H1 (cell line): ENCODE measurements at regions not wholly inside any gene's neighbourhood (a gene's known extent, or its start where the extent isn't known, plus 50 kb on each side); places are given as distances from the start of the nearest gene placed in this dataset.
A peak's percentile ranks its signal among the peaks of the same experiment; 100 is the strongest.

Source experiments
- CTCF ChIA-PET: fragments of 300-600 bp; sonication (Branson Sonifier 250); formaldehyde crosslinking; loops from one replicate; lab custom pipeline; 2021; ENCODE audit not compliant: partially characterized antibody; lab: Charles Lee
- POLR2A ChIA-PET: fragments of 300-600 bp; sonication (Branson Sonifier 250); formaldehyde crosslinking; loops from one replicate; lab custom pipeline; 2021; ENCODE audit warnings: inconsistent platforms; ENCODE audit not compliant: partially characterized antibody; lab: Charles Lee
- DNase-seq, 2 experiments: peaks; one replicate each; pipeline versions ENCODE4 v3.0.0 to v3.0.0-alpha.2; 2010 to 2022; ENCODE audit warnings: low spot score in 2 of 2, low read depth in 1 of 2, mixed read lengths in 1 of 2
- FAIRE-seq: peaks from 2 replicates; lab custom pipeline; 2011; peaks lifted over from hg19 to GRCh38; lab: Jason Lieb, UNC
- H2AFZ ChIP-seq: 2 replicates; pipeline ENCODE4 v1.8.1; 2012; ENCODE audit warnings: low read length, inconsistent platforms
- H2AK5ac ChIP-seq: 2 replicates; pipeline ENCODE4 v1.6.1; 2013; ENCODE audit warnings: low read depth, low read length
- H2BK120ac ChIP-seq: replicated peaks from 2 replicates; pipeline ENCODE3; 2013; ENCODE audit warnings: low read depth, low read length, inconsistent platforms
- H2BK12ac ChIP-seq: 2 replicates; pipeline ENCODE4 v1.6.1; 2013; ENCODE audit warnings: low read depth, low read length
- H2BK15ac ChIP-seq: 2 replicates; pipeline ENCODE4 v1.6.1; 2013; ENCODE audit warnings: low read length
- H2BK20ac ChIP-seq: 2 replicates; pipeline ENCODE4 v1.6.1; 2013; ENCODE audit warnings: low read length
- H2BK5ac ChIP-seq: 2 replicates; pipeline ENCODE4 v1.6.1; 2013; ENCODE audit warnings: low read depth, low read length
- H3K14ac ChIP-seq: 2 replicates; pipeline ENCODE4 v1.6.1; 2013; ENCODE audit warnings: inconsistent platforms; ENCODE audit not compliant: insufficient read length
- H3K18ac ChIP-seq: 2 replicates; pipeline ENCODE4 v1.6.1; 2013; ENCODE audit warnings: low read length; ENCODE audit errors: extremely low read depth
- H3K23ac ChIP-seq: 2 replicates; pipeline ENCODE4 v1.6.1; 2013; ENCODE audit warnings: inconsistent platforms; ENCODE audit not compliant: insufficient read length
- H3K23me2 ChIP-seq: 2 replicates; pipeline ENCODE4 v1.6.1; 2013; ENCODE audit warnings: low read depth, low read length
- H3K27ac ChIP-seq: 2 replicates; pipeline ENCODE4 v1.6.1; 2011; ENCODE audit warnings: low read depth, low read length, inconsistent platforms
- H3K27me3 ChIP-seq, 4 experiments: replicated peaks in 1 of 4; 1 replicate in 1 of 4; 2 replicates in 3 of 4; pipeline versions ENCODE4 v1.6.1 to v1.8.1; 2011 to 2013; ENCODE audit warnings: low read length in 3 of 4, mild to moderate bottlenecking in 3 of 4, inconsistent platforms in 2 of 4, mixed read lengths in 2 of 4, moderate library complexity in 1 of 4; ENCODE audit not compliant: control insufficient read depth in 3 of 4, insufficient read depth in 3 of 4; ENCODE audit errors: extremely low read depth in 1 of 4
- H3K36me3 ChIP-seq, 4 experiments: 2 replicates each; pipeline versions ENCODE4 v1.6.1 to v1.8.1; 2011 to 2013; ENCODE audit warnings: mild to moderate bottlenecking in 4 of 4, low read length in 3 of 4, moderate library complexity in 2 of 4, control low read depth in 1 of 4, inconsistent platforms in 1 of 4; ENCODE audit not compliant: insufficient read depth in 4 of 4, control insufficient read depth in 2 of 4
- H3K4ac ChIP-seq: replicated peaks from 2 replicates; pipeline ENCODE3; 2013; ENCODE audit warnings: low read length, low read depth, mixed read lengths, inconsistent platforms; ENCODE audit not compliant: insufficient read length
- H3K4me1 ChIP-seq, 4 experiments: replicated peaks in 1 of 4; 1 replicate in 1 of 4; 2 replicates in 3 of 4; pipeline versions ENCODE4 v1.6.1 to v1.8.1; 2011 to 2013; ENCODE audit warnings: low read length in 3 of 4, inconsistent platforms in 2 of 4, mixed read lengths in 1 of 4; ENCODE audit not compliant: insufficient read depth in 4 of 4, control insufficient read depth in 3 of 4
- H3K4me2 ChIP-seq, 2 experiments: 2 replicates each; pipeline versions ENCODE4 v1.6.1 to v1.8.1; 2011 to 2013; ENCODE audit warnings: low read depth in 2 of 2, low read length in 2 of 2, control low read depth in 1 of 2, inconsistent platforms in 1 of 2, mild to moderate bottlenecking in 1 of 2; ENCODE audit not compliant: insufficient read depth in 1 of 2
- H3K4me3 ChIP-seq, 4 experiments: fragments of 200-600, 300-600 bp in 1 of 4; sonication (generic), shearing (Covaris generic), sonication (Bioruptor Twin) in 1 of 4; 2 replicates each; pipeline versions ENCODE4 v1.5.1 to v1.8.1; 2011 to 2016; ENCODE audit warnings: low read length in 4 of 4, low read depth in 3 of 4, control low read depth in 2 of 4, inconsistent platforms in 2 of 4, mild to moderate bottlenecking in 2 of 4, mixed read lengths in 1 of 4, moderate library complexity in 1 of 4; ENCODE audit not compliant: insufficient read depth in 2 of 4; ENCODE audit errors: extremely low read depth in 1 of 4
- H3K56ac ChIP-seq: replicated peaks from 2 replicates; pipeline ENCODE3; 2013; ENCODE audit warnings: low read depth, mild to moderate bottlenecking, mixed read lengths, low read length, inconsistent platforms; ENCODE audit not compliant: insufficient read length
- H3K79me1 ChIP-seq: 2 replicates; pipeline ENCODE4 v1.6.1; 2013; ENCODE audit warnings: low read depth, low read length, control low read depth
- H3K79me2 ChIP-seq, 2 experiments: 2 replicates each; pipeline versions ENCODE4 v1.6.1 to v1.8.1; 2012 to 2013; ENCODE audit warnings: low read length in 2 of 2, mild to moderate bottlenecking in 2 of 2, inconsistent platforms in 1 of 2; ENCODE audit not compliant: insufficient read depth in 2 of 2, control insufficient read depth in 1 of 2
- H3K9ac ChIP-seq, 4 experiments: replicated peaks in 1 of 4; 1 replicate in 1 of 4; 2 replicates in 3 of 4; pipeline versions ENCODE4 v1.6.1 to v1.8.1; 2011 to 2013; ENCODE audit warnings: low read depth in 3 of 4, low read length in 3 of 4, control low read depth in 2 of 4, mild to moderate bottlenecking in 2 of 4, moderate library complexity in 2 of 4, inconsistent platforms in 1 of 4; ENCODE audit errors: extremely low read depth in 1 of 4
- H3K9me3 ChIP-seq, 2 experiments: 2 replicates each; pipeline versions ENCODE4 v1.6.1 to v1.8.1; 2012 to 2013; ENCODE audit warnings: mild to moderate bottlenecking in 2 of 2, moderate library complexity in 2 of 2, control low read depth in 1 of 2, inconsistent platforms in 1 of 2, low read depth in 1 of 2, low read length in 1 of 2, mixed read lengths in 1 of 2; ENCODE audit not compliant: insufficient read depth in 2 of 2
- H4K20me1 ChIP-seq, 2 experiments: replicated peaks in 1 of 2; 2 replicates each; pipeline versions ENCODE3 to v1.8.1; 2011 to 2013; ENCODE audit warnings: inconsistent platforms in 2 of 2, low read length in 2 of 2, mild to moderate bottlenecking in 1 of 2; ENCODE audit not compliant: insufficient read depth in 2 of 2, control insufficient read depth in 1 of 2
- H4K5ac ChIP-seq: 2 replicates; pipeline ENCODE4 v1.6.1; 2013; ENCODE audit warnings: low read length, low read depth, mixed read lengths, inconsistent platforms; ENCODE audit not compliant: insufficient read length
- H4K8ac ChIP-seq: 2 replicates; pipeline ENCODE4 v1.8.0; 2013; ENCODE audit warnings: mild to moderate bottlenecking, moderate library complexity, low read length, inconsistent platforms; ENCODE audit not compliant: insufficient read depth; ENCODE audit errors: extremely low read depth
- H4K91ac ChIP-seq: replicated peaks from 2 replicates; pipeline ENCODE3; 2013; ENCODE audit warnings: low read length, mixed read lengths, inconsistent platforms; ENCODE audit not compliant: insufficient read length
- JUND ChIP-seq: IDR thresholded peaks from 2 replicates; pipeline ENCODE4 v1.6.1; 2011; ENCODE audit warnings: mild to moderate bottlenecking, improper control_type of control experiment, low read length
- KDM1A ChIP-seq: fragments of 200-600, 300-600 bp; sonication (generic); IDR thresholded peaks from 2 replicates; pipeline ENCODE4 v1.7.1; 2016; ENCODE audit warnings: mild to moderate bottlenecking, low read length, borderline replicate concordance
- KDM4A ChIP-seq: IDR thresholded peaks from one replicate; pipeline ENCODE4 v1.7.1; 2012; ENCODE audit warnings: low read depth, mild to moderate bottlenecking, moderate library complexity, low read length, inconsistent platforms; ENCODE audit not compliant: severe bottlenecking
- POLR2AphosphoS5 ChIP-seq: IDR thresholded peaks from 2 replicates; pipeline ENCODE4 v1.6.1; 2011; ENCODE audit warnings: low read depth, low read length
- RAD21 ChIP-seq, 2 experiments: IDR thresholded peaks in 1 of 2; conservative IDR thresholded peaks in 1 of 2; 2 replicates each; pipeline ENCODE4 v1.6.1; 2011; ENCODE audit warnings: low read depth in 2 of 2, low read length in 2 of 2, improper control_type of control experiment in 1 of 2, inconsistent platforms in 1 of 2, mild to moderate bottlenecking in 1 of 2, moderate library complexity in 1 of 2
- SP1 ChIP-seq: IDR thresholded peaks from 2 replicates; pipeline ENCODE4 v1.6.1; 2011; ENCODE audit warnings: low read depth, low read length
- SP2 ChIP-seq: IDR thresholded peaks from 2 replicates; pipeline ENCODE4 v1.6.1; 2012; ENCODE audit warnings: mild to moderate bottlenecking, low read length, inconsistent platforms
- SP4 ChIP-seq: IDR thresholded peaks from 2 replicates; pipeline ENCODE4 v1.6.1; 2012; ENCODE audit warnings: low read length, inconsistent platforms
- SUZ12 ChIP-seq: fragments of 200-600 bp; sonication (generic); IDR thresholded peaks from 2 replicates; pipeline ENCODE4 v1.6.1; 2012; ENCODE audit warnings: mild to moderate bottlenecking, inconsistent platforms, low read length, moderate library complexity, mixed read lengths
- TAF7 ChIP-seq: optimal IDR thresholded peaks from 2 replicates; pipeline ENCODE3; 2011; ENCODE audit warnings: low read depth, mild to moderate bottlenecking, inconsistent platforms, low read length, moderate library complexity, borderline replicate concordance
- TBP ChIP-seq: IDR thresholded peaks from 2 replicates; pipeline ENCODE4 v1.6.1; 2011; ENCODE audit warnings: low read depth, low read length, improper control_type of control experiment
- TCF12 ChIP-seq: IDR thresholded peaks from 2 replicates; pipeline ENCODE4 v1.6.1; 2011; ENCODE audit warnings: low read depth, mild to moderate bottlenecking, low read length
- WGBS, 2 experiments: shearing (Covaris generic) in 1 of 2; methylation state at CpG; one replicate each; pipeline versions ENCODE4 v1.1.6 to v1.1.7; 2013 to 2015; ENCODE audit warnings: low lambda C conversion rate in 2 of 2, mixed read lengths in 2 of 2, inconsistent platforms in 1 of 2, low coverage in 1 of 2, missing lambda C conversion rate in 1 of 2; ENCODE audit not compliant: insufficient replicate concordance in 2 of 2, insufficient coverage in 1 of 2, insufficient read length in 1 of 2; ENCODE audit errors: extremely low coverage in 1 of 2, missing lambda C conversion rate in 1 of 2; 5-methylcytosine and 5-hydroxymethylcytosine counted together

- Histone ChIP-seq H3K14ac (no peak overlapping the region), H2BK20ac (no peak overlapping the region), H3K27me3 (no peaks in the 10 kb centered on the region), H4K20me1 (no peaks in the 10 kb centered on the region), H4K5ac (no peak overlapping the region), H2BK15ac (no peak overlapping the region), H2AK5ac (no peak overlapping the region), H2BK12ac (no peak overlapping the region), H3K18ac (no peak overlapping the region), H3K23me2 (no peaks in the 10 kb centered on the region), H3K23ac (no peak overlapping the region), H3K56ac (no peak overlapping the region), H3K4ac (no peak overlapping the region), H2BK120ac (no peak overlapping the region), H3K27ac (no peak overlapping the region), H3K79me1 (no peaks in the 10 kb centered on the region), H2AFZ (peak overlapping the region; percentile 95; the same call in 1 of the 2 replicates), H3K4me3 (no peak overlapping the region), H4K91ac (no peak overlapping the region), H3K9me3 (no peaks in the 10 kb centered on the region), H3K79me2 (no peaks in the 10 kb centered on the region), H4K8ac (no peak overlapping the region), H3K36me3 (no peaks in the 10 kb centered on the region), H2BK5ac (no peak overlapping the region), H3K4me2 (no peak overlapping the region), H3K9ac (no peak overlapping the region), H3K4me1 (no peaks in the 10 kb centered on the region)
- FAIRE-seq (peak; percentile 88), DNase-seq (peak in 1 of 2 experiments; percentile 25)
- ChIA-PET POLR2A (no interaction called here), CTCF (interaction anchor here (0.6 to 4.1 kb wide), 33 partner anchors 9 to 1664 kb away, joined by 3 to 22 read pairs (median 4); no protein-coding TSS in a partner anchor)
- WGBS, 2 experiments = 64% methylated on average over 7 of the region's 7 CpGs; no CpG with 5 or more reads in 1 of the 2 experiments
- TF ChIP-seq KDM4A (no peak), SP1 (no peak), TAF7 (no peak), SUZ12 (no peak), TCF12 (no peak), RAD21 (IDR thresholded peaks at IDR 0.05 in 1 of 2, conservative IDR thresholded peaks at IDR 0.05 in 1 of 2; ENCODE audit: low read depth in 2 of 2, low read length in 2 of 2) (peak; percentile 87 to 92), SP2 (no peak), KDM1A (no peak), SP4 (no peak), TBP (no peak), POLR2AphosphoS5 (no peak), JUND (0 out of 2 replicates have a peak, but pooled peaks have one; percentile 31)
These were observed 206.6 kb upstream of the RFX3 start for GRCh38 chr9:3732077-3733038.
